Mesendoderm (in vitro differentiated cells): ENCODE measurements at regions not wholly inside any gene's neighbourhood (a gene's known extent, or its start where the extent isn't known, plus 50 kb on each side); places are given as distances from the start of the nearest gene placed in this dataset.
A peak's percentile ranks its signal among the peaks of the same experiment; 100 is the strongest.

Experiments
- DNase-seq: peaks from one replicate; pipeline ENCODE4 v3.0.0; 2013
- H2AK5ac ChIP-seq: 2 replicates; pipeline ENCODE4 v1.6.1; 2013; ENCODE audit warnings: low read length, inconsistent platforms
- H2BK120ac ChIP-seq: 2 replicates; pipeline ENCODE4 v1.6.1; 2013; ENCODE audit warnings: low read depth, mild to moderate bottlenecking, low read length, moderate library complexity, mixed read lengths
- H2BK15ac ChIP-seq: replicated peaks from 2 replicates; pipeline ENCODE4 v1.6.1; 2013; ENCODE audit warnings: low read depth, mild to moderate bottlenecking, moderate library complexity
- H2BK5ac ChIP-seq: 2 replicates; pipeline ENCODE4 v1.6.1; 2013; ENCODE audit warnings: low read length, inconsistent platforms
- H3K18ac ChIP-seq: 2 replicates; pipeline ENCODE4 v1.6.1; 2013; ENCODE audit warnings: mild to moderate bottlenecking, low read length, mixed read lengths
- H3K23ac ChIP-seq: one replicate; pipeline ENCODE4 v1.6.1; 2013; ENCODE audit warnings: low read length
- H3K27ac ChIP-seq: 2 replicates; pipeline ENCODE4 v1.5.1; 2013; ENCODE audit warnings: low read depth, mild to moderate bottlenecking, inconsistent platforms, low read length, moderate library complexity
- H3K27me3 ChIP-seq: 2 replicates; pipeline ENCODE4 v1.6.1; 2013; ENCODE audit warnings: low read length, control low read depth, mild to moderate bottlenecking, inconsistent platforms; ENCODE audit not compliant: insufficient read depth, poor library complexity
- H3K36me3 ChIP-seq: 2 replicates; pipeline ENCODE4 v1.6.1; 2013; ENCODE audit warnings: low read length, inconsistent platforms; ENCODE audit not compliant: control insufficient read depth, insufficient read depth
- H3K4ac ChIP-seq: one replicate; pipeline ENCODE4 v1.6.1; 2013; ENCODE audit warnings: low read depth, mild to moderate bottlenecking, low read length, moderate library complexity
- H3K4me1 ChIP-seq: 2 replicates; pipeline ENCODE4 v1.6.1; 2013; ENCODE audit warnings: low read depth, low read length, inconsistent platforms; ENCODE audit not compliant: control insufficient read depth
- H3K4me2 ChIP-seq: 2 replicates; pipeline ENCODE4 v1.6.1; 2013; ENCODE audit warnings: low read length
- H3K4me3 ChIP-seq: 2 replicates; pipeline ENCODE4 v1.5.1; 2013; ENCODE audit warnings: mild to moderate bottlenecking, low read length
- H3K56ac ChIP-seq: one replicate; pipeline ENCODE4 v1.6.1; 2013; ENCODE audit warnings: low read length
- H3K79me1 ChIP-seq: 2 replicates; pipeline ENCODE4 v1.6.1; 2013; ENCODE audit warnings: low read length, inconsistent platforms
- H3K79me2 ChIP-seq: 2 replicates; pipeline ENCODE4 v1.6.1; 2013; ENCODE audit warnings: mild to moderate bottlenecking, low read length; ENCODE audit not compliant: control insufficient read depth, insufficient read depth
- H3K9ac ChIP-seq: 2 replicates; pipeline ENCODE4 v1.6.1; 2013; ENCODE audit warnings: low read length, inconsistent platforms
- H4K5ac ChIP-seq: one replicate; pipeline ENCODE4 v1.6.1; 2013; ENCODE audit warnings: low read length
- H4K8ac ChIP-seq: one replicate; pipeline ENCODE4 v1.6.1; 2013; ENCODE audit warnings: low read depth, mild to moderate bottlenecking, control low read depth, low read length, moderate library complexity
- WGBS: extraction: QIAGEN DNeasy Blood & Tissue Kit; methylation state at CpG from one replicate; pipeline ENCODE4 v1.1.7; 2013; ENCODE audit warnings: low lambda C conversion rate, missing lambda C conversion rate; ENCODE audit not compliant: insufficient coverage; ENCODE audit errors: extremely low coverage; 5-methylcytosine and 5-hydroxymethylcytosine counted together

DNA sequence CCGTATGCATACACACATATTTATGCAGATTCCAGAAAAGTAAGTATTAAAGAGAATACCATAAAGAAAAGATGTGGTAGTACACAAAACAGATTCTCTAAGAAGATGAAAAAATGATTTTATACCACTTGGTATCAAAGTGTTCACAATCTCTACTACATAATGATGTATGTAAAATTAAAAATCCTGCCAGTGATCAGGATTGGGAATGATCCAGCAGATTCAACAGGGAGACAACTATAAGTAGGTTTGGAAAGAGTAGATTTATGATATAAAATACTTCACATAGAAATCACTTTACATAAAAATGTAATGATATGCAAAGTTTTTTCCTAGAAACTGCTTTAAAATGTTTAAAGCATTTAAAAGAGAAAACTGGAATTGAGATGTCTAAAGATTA lies 447.0 kb downstream of the CNTNAP4 start:
- no CpG with 5 or more reads among the region's 1 CpG for WGBS
- Histone ChIP-seq H2BK15ac (no peak overlapping the region), H3K4ac (no peak overlapping the region), H3K27me3 (no peaks in the 10 kb centered on the region), H4K8ac (no peak overlapping the region), H3K18ac (no peak overlapping the region), H3K23ac (no peak overlapping the region), H3K79me2 (no peaks in the 10 kb centered on the region), H3K56ac (no peak overlapping the region), H3K79me1 (no peaks in the 10 kb centered on the region), H2BK120ac (no peak overlapping the region), H3K27ac (no peak overlapping the region), H3K4me3 (no peak overlapping the region), H2BK5ac (no peak overlapping the region), H3K36me3 (no peaks in the 10 kb centered on the region), H3K9ac (no peak overlapping the region), H4K5ac (no peak overlapping the region), H3K4me1 (no peaks in the 10 kb centered on the region), H3K4me2 (no peak overlapping the region), H2AK5ac (no peak overlapping the region)
- DNase-seq = no peak

DNA sequence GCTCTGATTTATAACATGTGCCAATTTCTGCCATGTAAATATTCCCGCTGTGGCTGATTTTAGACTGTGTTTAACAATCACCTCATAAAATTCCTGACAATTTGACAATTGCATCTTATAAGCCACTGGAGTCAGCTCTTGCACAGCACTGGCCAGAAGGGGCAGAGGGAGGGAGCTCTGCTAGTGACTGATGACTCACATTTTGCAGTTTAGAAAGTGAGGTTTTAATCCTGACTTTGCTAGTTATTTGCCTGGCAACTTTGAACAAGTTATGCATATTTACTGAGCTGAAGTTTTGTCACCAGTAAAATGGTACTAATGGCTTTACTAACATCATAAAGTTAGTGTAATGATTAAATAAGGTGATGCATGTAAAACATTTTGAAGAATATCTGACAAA lies 452.3 kb downstream of the CNTNAP4 start:
- H3K4me2 ChIP-seq = no peak overlapping the region
- H4K5ac ChIP-seq = no peak overlapping the region
- no peak overlapping the region for H3K4me3 ChIP-seq
- no peaks in the 10 kb centered on the region for H3K4me1 ChIP-seq
- H3K18ac ChIP-seq = no peak overlapping the region
- peak; percentile 11 for DNase-seq
- H3K27ac ChIP-seq = no peak overlapping the region
- no peak overlapping the region for H3K56ac ChIP-seq
- no peak overlapping the region for H2BK5ac ChIP-seq
- no CpG with 5 or more reads among the region's 1 CpG for WGBS
- H2AK5ac ChIP-seq = no peak overlapping the region
- H3K27me3 ChIP-seq = no peaks in the 10 kb centered on the region
- no peaks in the 10 kb centered on the region for H3K79me2 ChIP-seq
- no peak overlapping the region for H3K4ac ChIP-seq
- H2BK15ac ChIP-seq = no peak overlapping the region
- no peaks in the 10 kb centered on the region for H3K79me1 ChIP-seq
- no peaks in the 10 kb centered on the region for H3K36me3 ChIP-seq
- no peak overlapping the region for H3K9ac ChIP-seq
- H4K8ac ChIP-seq = no peak overlapping the region
- no peak overlapping the region for H3K23ac ChIP-seq
- H2BK120ac ChIP-seq = no peak overlapping the region

DNA sequence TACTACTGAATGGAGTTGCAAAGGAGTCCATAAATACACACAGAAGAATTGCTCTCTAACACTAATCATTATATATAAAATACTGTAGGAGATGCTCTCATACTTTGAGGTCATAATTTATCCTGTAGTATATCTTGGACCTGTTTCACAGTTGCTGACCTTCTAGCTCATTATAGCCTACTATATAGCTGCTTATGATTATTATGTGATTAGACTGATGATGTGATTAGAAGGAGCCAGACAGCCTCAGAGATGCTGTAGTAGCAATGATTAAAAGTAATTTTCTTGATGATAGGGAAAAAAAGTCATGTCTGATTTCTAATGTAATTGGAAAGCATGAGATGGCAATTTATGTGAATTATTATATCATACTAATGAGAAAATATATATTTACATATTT lies 455.7 kb downstream of the CNTNAP4 start:
- H3K4me2 ChIP-seq = no peak overlapping the region
- no peaks in the 10 kb centered on the region for H3K79me1 ChIP-seq
- no peak overlapping the region for H2AK5ac ChIP-seq
- no peak overlapping the region for H2BK5ac ChIP-seq
- H3K18ac ChIP-seq = no peak overlapping the region
- no peak overlapping the region for H2BK120ac ChIP-seq
- H2BK15ac ChIP-seq = no peak overlapping the region
- H4K8ac ChIP-seq = no peak overlapping the region
- no peak overlapping the region for H3K27ac ChIP-seq
- no peak overlapping the region for H3K9ac ChIP-seq
- H3K79me2 ChIP-seq = no peaks in the 10 kb centered on the region
- no peaks in the 10 kb centered on the region for H3K4me1 ChIP-seq
- no peak overlapping the region for H3K23ac ChIP-seq
- H3K27me3 ChIP-seq = no peaks in the 10 kb centered on the region
- no peak for DNase-seq
- no peaks in the 10 kb centered on the region for H3K36me3 ChIP-seq
- H3K4me3 ChIP-seq = no peak overlapping the region
- H3K56ac ChIP-seq = no peak overlapping the region
- H4K5ac ChIP-seq = no peak overlapping the region
- H3K4ac ChIP-seq = no peak overlapping the region

DNA sequence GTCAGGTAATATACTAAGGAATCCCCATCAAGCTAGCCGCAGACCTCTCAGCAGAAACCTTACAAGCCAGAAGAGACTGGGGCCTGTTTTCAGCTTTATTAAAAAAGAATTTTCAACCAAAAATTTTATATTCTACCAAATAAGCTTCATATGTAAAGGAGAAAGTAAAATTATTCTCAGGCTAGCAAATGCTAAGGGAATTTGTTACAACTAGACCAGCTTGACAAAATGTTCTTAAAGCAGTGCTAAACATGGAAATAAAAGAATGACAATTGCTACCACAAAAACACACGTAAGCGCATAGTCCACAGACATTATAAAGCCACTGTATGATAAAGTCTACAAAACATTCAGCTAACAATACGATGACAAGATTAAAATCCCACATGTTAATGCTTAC lies 449.4 kb upstream of the MON1B start:
- H3K79me2 ChIP-seq = no peaks in the 10 kb centered on the region
- H3K18ac ChIP-seq = no peak overlapping the region
- no peaks in the 10 kb centered on the region for H3K4me1 ChIP-seq
- H3K4me3 ChIP-seq = no peak overlapping the region
- no peak overlapping the region for H2BK120ac ChIP-seq
- H3K36me3 ChIP-seq = no peaks in the 10 kb centered on the region
- no peak for DNase-seq
- no peak overlapping the region for H2AK5ac ChIP-seq
- H3K27me3 ChIP-seq = no peaks in the 10 kb centered on the region
- no peak overlapping the region for H4K8ac ChIP-seq
- H3K4ac ChIP-seq = no peak overlapping the region
- H3K56ac ChIP-seq = no peak overlapping the region
- no peak overlapping the region for H3K4me2 ChIP-seq
- no peak overlapping the region for H3K27ac ChIP-seq
- H2BK15ac ChIP-seq = no peak overlapping the region
- no peak overlapping the region for H3K23ac ChIP-seq
- H3K79me1 ChIP-seq = no peaks in the 10 kb centered on the region
- H3K9ac ChIP-seq = no peak overlapping the region
- WGBS = no CpG with 5 or more reads among the region's 4 CpGs
- H2BK5ac ChIP-seq = no peak overlapping the region
- H4K5ac ChIP-seq = no peak overlapping the region

DNA sequence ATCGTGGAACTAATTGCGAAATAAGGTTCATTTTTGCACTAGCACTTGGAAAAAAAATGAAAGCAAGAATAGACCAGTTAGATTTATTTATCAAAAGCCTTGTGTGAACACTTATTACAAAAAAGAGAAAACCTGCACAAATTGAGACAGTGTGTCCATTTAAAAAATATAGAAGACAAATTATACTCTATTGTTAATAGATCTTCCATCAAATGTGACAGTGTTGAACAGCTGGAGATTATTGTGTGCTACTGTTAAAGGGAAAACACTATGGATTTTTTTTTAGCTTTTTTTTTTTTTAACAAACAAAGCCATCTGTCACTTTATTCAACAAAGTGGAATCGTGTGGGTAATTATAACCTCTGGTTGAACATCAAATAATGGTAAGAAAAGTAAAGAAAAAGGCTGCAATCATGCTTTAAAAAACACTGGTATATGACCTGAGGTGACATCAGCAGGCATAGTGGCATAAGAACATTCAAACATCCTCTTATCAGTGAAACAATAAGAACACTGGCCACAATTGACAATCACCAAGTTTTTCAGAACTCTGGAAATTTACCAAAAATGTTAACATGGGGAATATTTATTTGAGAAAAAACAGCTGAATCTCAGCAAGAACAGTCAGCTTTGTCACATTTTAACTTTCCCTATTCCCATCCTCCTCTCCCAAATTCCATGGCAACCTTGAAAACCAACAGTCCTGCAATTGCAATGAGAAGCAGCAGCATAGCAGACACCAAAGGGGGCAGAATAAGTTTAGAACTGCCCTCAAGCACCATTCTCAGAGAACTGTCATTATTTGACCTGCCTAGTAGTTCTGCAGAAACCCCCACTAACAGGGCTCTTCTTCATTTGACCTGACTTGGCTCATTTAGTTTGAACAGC lies 442.3 kb upstream of the MON1B start:
- no CpG with 5 or more reads among the region's 3 CpGs for WGBS
- H3K4me1 ChIP-seq = no peaks in the 10 kb centered on the region
- no peaks in the 10 kb centered on the region for H3K79me2 ChIP-seq

More for the DNA sequence above, 442.3 kb upstream of the MON1B start:
- Histone ChIP-seq H2BK120ac (no peak overlapping the region), H3K27ac (no peak overlapping the region), H2BK5ac (no peak overlapping the region), H4K8ac (no peak overlapping the region), H3K9ac (no peak overlapping the region), H2BK15ac (no peak overlapping the region), H3K79me1 (no peaks in the 10 kb centered on the region), H3K4me3 (no peak overlapping the region), H3K18ac (no peak overlapping the region), H3K23ac (no peak overlapping the region), H3K4me2 (no peak overlapping the region), H4K5ac (no peak overlapping the region), H3K36me3 (no peaks in the 10 kb centered on the region), H3K4ac (no peak overlapping the region), H3K27me3 (no peaks in the 10 kb centered on the region), H3K56ac (no peak overlapping the region), H2AK5ac (no peak overlapping the region)
- DNase-seq = peak; percentile 37
